GM12892 (cell line): ENCODE measurements at regions not wholly inside any gene's neighbourhood (a gene's known extent, or its start where the extent isn't known, plus 50 kb on each side); places are given as distances from the start of the nearest gene placed in this dataset.
A peak's percentile ranks its signal among the peaks of the same experiment; 100 is the strongest.
"Not testable (repeated sequence)": the region's sequence is repeated elsewhere in the genome, so short reads cannot be mapped to it uniquely, and the experiment has no call there.

Source experiments
- DNase-seq: peaks from one replicate; pipeline ENCODE4 v3.0.0; 2011; ENCODE audit not compliant: insufficient read length
- FAIRE-seq: peaks from 2 replicates; lab custom pipeline; 2011; peaks lifted over from hg19 to GRCh38; lab: Jason Lieb, UNC
- POLR2A ChIP-seq: IDR thresholded peaks from 2 replicates; pipeline ENCODE4 v1.6.1; 2011; ENCODE audit warnings: low read depth, low read length, control low read depth
- POLR2AphosphoS5 ChIP-seq: IDR thresholded peaks from 2 replicates; pipeline ENCODE4 v1.6.1; 2011; ENCODE audit warnings: low read depth, low read length, control low read depth
- TAF1 ChIP-seq: IDR thresholded peaks from 2 replicates; pipeline ENCODE4 v1.6.1; 2011; ENCODE audit warnings: low read depth, mild to moderate bottlenecking, control low read depth, low read length, borderline replicate concordance

- no peak for DNase-seq
- FAIRE-seq, result no peak
- TF ChIP-seq TAF1 (no peak), POLR2AphosphoS5 (no peak), POLR2A (no peak)
These were observed 66.1 kb downstream of the RBMX2 start for GRCh38 chrX:130467936-130468335.

- FAIRE-seq (no peak), DNase-seq (no peak)
- TF ChIP-seq POLR2A (no peak), TAF1 (no peak), POLR2AphosphoS5 (no peak)
These were observed 66.7 kb downstream of the RBMX2 start for GRCh38 chrX:130468395-130468923.

- TF ChIP-seq TAF1, result no peak
- no peak for TF ChIP-seq POLR2A
- TF ChIP-seq POLR2AphosphoS5, result no peak
- FAIRE-seq, result no peak
- no peak for DNase-seq
These were observed 81.1 kb downstream of the RBMX2 start for GRCh38 chrX:130482871-130483270.

GRCh38 chrX:130485870-130486269 is 84.1 kb downstream of the RBMX2 start:
- TF ChIP-seq POLR2A (no peak), POLR2AphosphoS5 (no peak), TAF1 (no peak)
- DNase-seq, result no peak
- no peak for FAIRE-seq

- FAIRE-seq, result peak; percentile 92
- DNase-seq, result not testable (repeated sequence)
These were observed 93.7 kb downstream of the RBMX2 start for GRCh38 chrX:130495502-130495901.

- TF ChIP-seq POLR2A, result no peak
- no peak for TF ChIP-seq TAF1
- no peak for TF ChIP-seq POLR2AphosphoS5
- no peak for DNase-seq
- no peak for FAIRE-seq
These were observed 95.7 kb downstream of the RBMX2 start for GRCh38 chrX:130497531-130497930.

GRCh38 chrX:130498653-130499274 is 97.0 kb downstream of the RBMX2 start:
- DNase-seq (no peak), FAIRE-seq (no peak)
- TF ChIP-seq POLR2AphosphoS5, result no peak
- TF ChIP-seq TAF1, result no peak
- no peak for TF ChIP-seq POLR2A

GRCh38 chrX:130502016-130502570 is 100.3 kb downstream of the RBMX2 start:
- no peak for DNase-seq
- no peak for TF ChIP-seq POLR2A
- no peak for TF ChIP-seq TAF1
- no peak for TF ChIP-seq POLR2AphosphoS5
- no peak for FAIRE-seq

GRCh38 chrX:130504019-130504418 is 102.2 kb downstream of the RBMX2 start:
- FAIRE-seq (no peak), DNase-seq (no peak)
- TF ChIP-seq POLR2A (no peak), POLR2AphosphoS5 (no peak), TAF1 (no peak)

- TF ChIP-seq POLR2AphosphoS5 (no peak), TAF1 (no peak), POLR2A (no peak)
- no peak for DNase-seq
- FAIRE-seq, result no peak
These were observed 105.2 kb downstream of the RBMX2 start for GRCh38 chrX:130507015-130507414.

- DNase-seq, FAIRE-seq: not testable (repeated sequence)
These were observed 110.7 kb downstream of the RBMX2 start for GRCh38 chrX:130512534-130512933.

GRCh38 chrX:130516123-130516522 is 114.3 kb downstream of the RBMX2 start:
- DNase-seq, result no peak
- no peak for FAIRE-seq

More at GRCh38 chrX:130516123-130516522, 114.3 kb downstream of the RBMX2 start:
- no peak for TF ChIP-seq POLR2A
- TF ChIP-seq POLR2AphosphoS5, result no peak
- no peak for TF ChIP-seq TAF1
